HEK293T (cell line): ENCODE measurements at regions not wholly inside any gene's neighbourhood (a gene's known extent, or its start where the extent isn't known, plus 50 kb on each side); places are given as distances from the start of the nearest gene placed in this dataset.

Experiments
- CTCF ChIA-PET: fragments of 350-600 bp; formaldehyde crosslinking; extraction: SDS; loops from one replicate; lab custom pipeline; 2021; ENCODE audit warnings: antibody characterized with exemption, inconsistent platforms; lab: Yijun Ruan, JAX
- POLR2A ChIA-PET: fragments of 350-600 bp; formaldehyde crosslinking; extraction: SDS; loops from one replicate; lab custom pipeline; 2020; ENCODE audit warnings: antibody characterized with exemption, inconsistent platforms; lab: Yijun Ruan, JAX
- DNase-seq: peaks from one replicate; pipeline ENCODE4 v3.0.0; 2012; ENCODE audit warnings: mixed read lengths; ENCODE audit errors: extremely low spot score
- ARNT ChIP-seq: fragments of 450-650 bp; IDR thresholded peaks from 2 replicates; pipeline ENCODE4 v1.6.1; 2017; ENCODE audit warnings: mild to moderate bottlenecking
- BHLHE40 ChIP-seq: fragments of 450-650 bp; IDR thresholded peaks from 2 replicates; pipeline ENCODE4 v1.6.1; 2016; ENCODE audit warnings: mild to moderate bottlenecking, moderate library complexity, borderline replicate concordance
- CTBP1 ChIP-seq: fragments of 450-650 bp; IDR thresholded peaks from 2 replicates; pipeline ENCODE4 v1.6.1; 2016; ENCODE audit warnings: borderline replicate concordance
- ELF4 ChIP-seq: fragments of 450-650 bp; IDR thresholded peaks from 2 replicates; pipeline ENCODE4 v1.6.1; 2017; ENCODE audit warnings: antibody characterized with exemption
- FOXA1 ChIP-seq: fragments of 450-650 bp; IDR thresholded peaks from 2 replicates; pipeline ENCODE4 v1.6.1; 2016; ENCODE audit warnings: mild to moderate bottlenecking
- FOXK2 ChIP-seq: fragments of 450-650 bp; IDR thresholded peaks from 2 replicates; pipeline ENCODE4 v1.6.1; 2016; ENCODE audit warnings: mild to moderate bottlenecking
- FOXM1 ChIP-seq: fragments of 450-650 bp; IDR thresholded peaks from 2 replicates; pipeline ENCODE4 v1.6.1; 2017; ENCODE audit warnings: mild to moderate bottlenecking, borderline replicate concordance
- HDGF ChIP-seq: fragments of 450-650 bp; IDR thresholded peaks from 2 replicates; pipeline ENCODE4 v1.6.1; 2017; ENCODE audit warnings: antibody characterized with exemption, borderline replicate concordance
- L3MBTL2 ChIP-seq: fragments of 450-650 bp; conservative IDR thresholded peaks from 2 replicates; pipeline ENCODE4 v1.6.1; 2016; ENCODE audit warnings: mild to moderate bottlenecking
- LEF1 ChIP-seq: fragments of 450-650 bp; IDR thresholded peaks from 2 replicates; pipeline ENCODE4 v1.6.1; 2017; ENCODE audit warnings: mild to moderate bottlenecking, borderline replicate concordance
- NFRKB ChIP-seq: fragments of 450-650 bp; IDR thresholded peaks from 2 replicates; pipeline ENCODE4 v1.6.1; 2016; ENCODE audit warnings: mild to moderate bottlenecking, moderate library complexity
- PKNOX1 ChIP-seq: fragments of 450-650 bp; IDR thresholded peaks from 2 replicates; pipeline ENCODE4 v1.6.1; 2016
- SP1 ChIP-seq: fragments of 450-650 bp; IDR thresholded peaks from 2 replicates; pipeline ENCODE4 v1.6.1; 2017
- SUZ12 ChIP-seq: fragments of 450-650 bp; IDR thresholded peaks from 2 replicates; pipeline ENCODE4 v1.6.1; 2016; ENCODE audit warnings: mild to moderate bottlenecking
- TARDBP ChIP-seq: fragments of 450-650 bp; IDR thresholded peaks from 2 replicates; pipeline ENCODE4 v1.6.1; 2016
- ZNF384 ChIP-seq: fragments of 450-650 bp; IDR thresholded peaks from 2 replicates; pipeline ENCODE4 v1.6.1; 2016

GRCh38 chr5:167582283-167582682, 709.2 kb upstream of the WWC1 start:
- TF ChIP-seq ZNF384: no peak
- TF ChIP-seq FOXM1: no peak
- TF ChIP-seq L3MBTL2: no peak
- TF ChIP-seq PKNOX1: no peak
- TF ChIP-seq ARNT: no peak
- TF ChIP-seq HDGF: no peak
- TF ChIP-seq TARDBP: no peak
- TF ChIP-seq SP1: no peak
- TF ChIP-seq LEF1: no peak
- TF ChIP-seq FOXA1: no peak
- TF ChIP-seq NFRKB: no peak
- no peak for TF ChIP-seq CTBP1
- no peak for TF ChIP-seq ELF4

DNA sequence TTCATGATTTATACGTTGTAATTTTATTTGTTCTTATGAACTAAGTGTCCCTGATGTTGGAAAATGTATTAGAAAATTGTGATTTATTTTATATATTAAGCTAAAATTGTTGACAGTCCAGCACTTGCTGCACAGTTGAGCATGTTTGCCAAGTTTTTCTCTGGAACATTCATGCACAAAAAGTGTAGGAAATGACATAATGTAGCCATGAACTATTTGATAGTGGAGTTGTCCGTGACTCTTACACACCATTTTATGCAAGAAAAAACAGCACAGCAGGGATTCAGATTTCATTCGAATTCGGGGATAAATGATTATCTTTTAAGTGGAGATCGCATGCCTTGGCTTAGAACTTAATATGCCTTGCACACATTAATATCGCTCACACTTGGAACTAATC, 708.6 kb upstream of the WWC1 start:
- TF ChIP-seq PKNOX1 (no peak), ELF4 (no peak), L3MBTL2 (no peak), FOXM1 (no peak), TARDBP (no peak), SUZ12 (no peak), HDGF (no peak), SP1 (no peak), FOXK2 (no peak)
- no peak for DNase-seq
- ChIA-PET CTCF (no interaction called here), POLR2A (interaction anchor here (0.8 kb wide), 1 partner anchor 811 kb away, joined by 3 read pairs; no protein-coding TSS in a partner anchor)

More at GRCh38 chr5:167582283-167582682, 709.2 kb upstream of the WWC1 start:
- POLR2A ChIA-PET: interaction anchor here (0.8 kb wide), 1 partner anchor 812 kb away, joined by 3 read pairs; no protein-coding TSS in a partner anchor
- CTCF ChIA-PET: no interaction called here
- no peak for DNase-seq

GRCh38 chr5:167585184-167585583, 706.3 kb upstream of the WWC1 start:
- no peak for DNase-seq
- CTCF ChIA-PET: no interaction called here
- TF ChIP-seq NFRKB (no peak), CTBP1 (no peak), FOXM1 (no peak), HDGF (no peak), SUZ12 (no peak), BHLHE40 (no peak), ZNF384 (no peak)
- POLR2A ChIA-PET: no interaction called here

- POLR2A ChIA-PET: no interaction called here
- CTCF ChIA-PET: interaction anchor here (1.2 kb wide), 1 partner anchor 113 kb away, joined by 3 read pairs; no protein-coding TSS in a partner anchor
- no peak for TF ChIP-seq ARNT
- no peak for TF ChIP-seq BHLHE40
- no peak for TF ChIP-seq ELF4
- TF ChIP-seq CTBP1: no peak
- no peak for TF ChIP-seq PKNOX1
- TF ChIP-seq NFRKB: no peak
- TF ChIP-seq FOXM1: no peak
- no peak for TF ChIP-seq HDGF
- TF ChIP-seq FOXA1: no peak
- TF ChIP-seq TARDBP: no peak
- no peak for TF ChIP-seq L3MBTL2
- TF ChIP-seq ZNF384: no peak
- TF ChIP-seq SUZ12: no peak
- peak; percentile 54 for DNase-seq
Measured at GRCh38 chr5:167587772-167588437, 703.5 kb upstream of the WWC1 start.

GRCh38 chr5:167592114-167592513, 699.3 kb upstream of the WWC1 start:
- CTCF ChIA-PET: no interaction called here
- TF ChIP-seq HDGF (no peak), SUZ12 (no peak), FOXA1 (no peak), TARDBP (no peak), FOXK2 (no peak), ELF4 (no peak), NFRKB (no peak), PKNOX1 (no peak), BHLHE40 (no peak), L3MBTL2 (no peak), CTBP1 (no peak), SP1 (no peak), ARNT (no peak)
- POLR2A ChIA-PET: no interaction called here
- DNase-seq: no peak
